GM19397 (cell line): ENCODE measurements at regions not wholly inside any gene's neighbourhood (a gene's known extent, or its start where the extent isn't known, plus 50 kb on each side); places are given as distances from the start of the nearest gene placed in this dataset.

Experiments used
- ATAC-seq: cut with Tn5 transposase; IDR thresholded peaks from one replicate; pipeline ENCODE4 v1.9.1; 2021; ENCODE audit warnings: mild to moderate bottlenecking, moderate library complexity; ENCODE audit not compliant: unreplicated experiment

DNA sequence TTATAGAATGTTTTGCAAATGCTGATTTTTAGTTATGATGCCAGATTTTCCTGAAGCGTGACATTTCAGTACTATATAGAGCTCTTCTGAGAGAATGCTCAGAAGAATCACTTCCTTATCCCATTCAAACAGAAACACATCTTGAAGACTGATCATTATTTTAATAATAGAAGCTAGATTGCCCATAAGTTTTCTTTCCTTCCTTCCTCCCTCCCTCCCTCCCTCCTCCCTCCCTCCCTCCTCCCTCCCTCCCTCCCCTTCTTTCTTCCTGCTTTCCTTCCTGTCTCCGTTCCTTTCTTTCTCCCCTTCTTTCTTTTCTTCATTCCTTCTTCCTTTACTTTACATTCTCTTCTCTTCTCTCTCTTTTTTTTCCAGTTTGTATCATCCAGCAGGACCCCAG is 767.4 kb downstream of the IRX1 start:
- no peak for ATAC-seq

DNA sequence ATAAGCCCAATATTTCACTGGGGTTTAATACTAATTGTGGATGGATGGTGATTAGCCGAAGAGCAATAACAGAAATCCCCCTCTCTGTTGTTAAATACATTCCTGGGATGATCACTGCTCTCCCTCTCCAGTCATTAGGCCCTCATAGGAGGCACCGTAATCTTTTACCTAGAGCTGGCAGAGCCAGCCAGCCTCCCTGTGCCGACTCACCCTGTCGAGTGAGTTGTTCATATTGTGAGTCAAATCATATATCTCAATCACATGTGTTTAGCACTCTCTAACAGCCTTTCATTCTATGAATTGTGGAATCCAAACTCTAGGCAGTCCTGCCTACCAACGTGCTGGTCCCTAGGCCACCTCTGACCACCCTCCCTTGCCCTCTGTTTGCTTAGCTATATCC is 771.0 kb downstream of the IRX1 start:
- no peak for ATAC-seq

DNA sequence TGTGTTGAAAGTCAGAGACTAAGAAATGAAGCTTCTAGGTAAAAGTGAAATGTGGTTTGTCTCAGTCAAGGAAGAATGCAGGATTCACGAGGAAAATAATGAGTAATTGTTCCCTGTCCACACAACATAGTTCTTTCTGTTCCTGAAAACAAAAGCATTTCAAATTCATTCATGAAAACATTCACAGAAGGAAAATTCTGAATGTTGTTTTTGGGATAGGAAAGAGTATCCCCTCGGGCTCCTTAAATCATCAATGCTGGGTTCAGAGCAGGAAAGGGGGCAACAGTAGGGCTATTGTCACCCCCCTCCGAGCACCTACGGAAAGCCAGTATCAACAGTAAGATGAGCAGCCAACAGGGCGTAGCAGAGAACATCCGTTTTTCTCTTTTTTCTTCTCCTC is 769.9 kb upstream of the ADAMTS16 start:
- ATAC-seq: no peak

DNA sequence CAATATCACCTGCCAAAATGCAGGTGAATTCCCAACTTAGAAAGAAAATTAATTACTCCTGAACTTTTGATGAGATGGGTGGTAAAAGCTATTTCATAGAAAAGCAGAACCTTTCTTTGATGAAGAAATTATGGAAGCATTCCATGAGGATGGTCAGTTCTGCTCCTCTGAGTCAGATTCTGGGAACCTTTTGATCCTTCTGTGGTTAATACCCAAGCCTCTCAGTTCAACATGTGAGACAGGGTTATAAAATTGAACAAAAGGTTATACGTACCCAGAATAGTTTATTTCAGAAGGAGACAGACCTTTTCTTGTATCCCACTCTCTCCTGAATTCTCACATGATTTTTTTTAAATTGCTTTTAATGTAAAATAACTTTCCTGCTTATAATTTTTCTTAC is 767.6 kb upstream of the ADAMTS16 start:
- no peak for ATAC-seq

DNA sequence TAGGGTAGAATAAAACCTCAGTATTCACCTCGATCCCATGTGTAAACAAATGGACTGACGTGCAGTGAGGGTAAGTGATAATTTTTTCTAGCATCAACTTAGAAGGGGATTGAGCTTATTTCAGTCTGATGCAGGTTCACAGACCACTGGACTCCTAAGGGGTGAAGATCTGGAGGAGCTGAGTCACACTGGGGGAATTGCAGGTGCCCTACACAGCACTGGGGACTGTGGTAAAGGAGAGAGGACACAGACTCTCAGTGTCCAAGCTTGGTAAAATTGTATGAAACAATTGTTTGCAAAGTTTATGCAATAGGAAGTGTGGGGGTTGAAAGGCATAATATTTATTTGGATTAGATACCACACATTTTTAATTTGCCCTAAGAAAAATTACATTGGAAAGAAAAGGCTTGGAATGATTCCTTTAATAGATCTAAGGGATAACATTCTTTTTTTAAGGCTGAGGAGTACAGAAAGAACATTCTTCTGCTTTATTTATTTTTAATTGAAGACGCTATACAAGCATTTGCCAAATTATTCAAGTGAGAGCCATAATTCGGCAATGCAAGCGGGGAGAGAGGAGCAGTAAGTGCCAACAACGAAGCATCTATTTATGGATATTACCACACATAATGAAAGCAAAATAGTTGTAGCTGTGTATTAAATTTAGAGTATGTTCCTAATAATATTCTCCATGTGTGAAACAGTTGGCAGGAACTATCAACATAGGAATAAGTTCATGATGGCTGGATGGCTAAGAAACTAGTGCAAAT is 766.9 kb upstream of the ADAMTS16 start:
- ATAC-seq: no peak

DNA sequence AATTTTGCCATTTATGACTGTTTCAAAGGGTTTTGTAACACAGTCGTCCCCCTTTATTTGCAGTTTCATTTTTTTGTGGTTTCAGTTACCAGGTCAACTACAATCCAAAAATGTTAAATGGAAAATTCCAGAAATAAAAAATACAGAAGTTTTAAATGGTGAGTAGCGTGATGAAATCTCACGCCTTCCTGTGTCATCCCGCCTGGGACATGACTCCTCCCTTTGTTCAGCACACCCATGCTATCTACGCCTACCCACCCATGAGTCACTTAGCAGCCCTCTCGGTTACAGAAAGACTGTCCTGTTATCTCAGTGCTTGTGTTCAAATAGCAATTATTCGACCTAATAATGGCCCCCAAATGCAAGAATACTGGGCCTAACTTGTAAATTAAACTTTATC is 765.3 kb upstream of the ADAMTS16 start:
- no peak for ATAC-seq

DNA sequence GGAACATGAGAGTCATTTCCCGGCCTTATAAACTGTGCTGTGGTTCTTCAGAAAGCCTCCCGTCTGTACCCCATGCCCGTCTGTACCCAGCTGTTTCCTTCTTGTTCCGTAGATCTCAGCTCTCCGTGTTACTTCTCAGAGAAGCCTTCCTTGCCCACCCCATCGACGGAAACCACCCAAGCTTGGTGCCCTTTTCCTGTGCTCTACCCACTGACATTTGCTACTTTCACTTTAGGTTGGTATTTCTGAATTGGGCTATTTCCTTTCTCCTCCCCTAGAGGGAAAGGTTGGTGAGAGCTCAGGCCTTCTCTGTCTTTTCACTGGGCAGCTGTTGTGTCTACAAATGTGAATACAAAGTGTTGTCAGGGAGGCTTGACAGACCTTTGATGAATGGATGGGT is 764.5 kb upstream of the ADAMTS16 start:
- no peak for ATAC-seq

DNA sequence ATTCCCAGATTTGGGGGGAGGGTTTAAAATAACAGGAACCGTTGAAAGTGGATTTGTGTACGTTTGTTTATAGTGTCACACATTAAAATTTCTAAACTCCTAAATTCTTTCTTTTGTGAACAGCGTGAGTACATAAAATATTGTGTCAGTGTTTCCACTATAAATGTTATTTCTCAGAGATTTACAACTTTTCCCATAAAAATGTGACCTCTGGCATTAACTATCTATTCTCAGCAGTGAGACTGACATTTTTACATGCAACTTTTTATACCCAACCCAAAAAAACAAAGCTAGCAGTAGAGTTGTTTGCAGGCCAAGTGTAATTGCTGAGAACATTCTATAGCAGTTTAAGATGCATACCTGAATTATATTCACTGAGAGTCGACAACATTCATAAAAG is 757.0 kb upstream of the ADAMTS16 start:
- ATAC-seq: no peak

DNA sequence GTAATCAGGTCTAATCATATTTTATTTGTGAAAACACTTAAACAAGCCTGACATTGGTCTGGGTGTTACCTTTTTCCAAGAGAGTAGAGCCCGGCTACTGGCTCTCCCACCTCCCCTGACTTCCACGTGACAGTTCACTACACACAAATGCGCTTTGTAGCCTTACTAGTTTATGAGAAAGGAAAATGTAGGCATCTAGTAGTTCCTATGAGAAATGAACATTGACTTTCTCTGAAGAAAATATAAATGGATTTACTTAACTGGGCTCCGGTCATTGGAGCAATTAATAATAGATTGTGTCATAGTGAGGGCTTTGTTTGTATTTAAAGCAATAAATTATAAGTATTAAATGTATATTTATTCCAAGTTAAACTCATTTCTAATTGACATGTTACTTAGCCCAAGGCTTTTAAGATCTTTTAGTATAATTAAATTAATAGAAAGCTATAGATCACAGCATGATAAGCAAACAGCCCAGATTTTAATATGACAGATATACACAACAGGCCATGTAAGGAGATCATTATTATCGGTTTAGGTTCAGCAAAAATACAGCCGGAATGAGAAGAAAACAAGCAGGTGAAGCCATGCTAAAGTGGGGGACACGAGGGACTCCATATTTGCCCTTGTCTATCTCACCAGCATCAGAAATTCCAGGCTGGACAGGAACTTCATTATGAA is 756.5 kb upstream of the ADAMTS16 start:
- ATAC-seq: no peak

DNA sequence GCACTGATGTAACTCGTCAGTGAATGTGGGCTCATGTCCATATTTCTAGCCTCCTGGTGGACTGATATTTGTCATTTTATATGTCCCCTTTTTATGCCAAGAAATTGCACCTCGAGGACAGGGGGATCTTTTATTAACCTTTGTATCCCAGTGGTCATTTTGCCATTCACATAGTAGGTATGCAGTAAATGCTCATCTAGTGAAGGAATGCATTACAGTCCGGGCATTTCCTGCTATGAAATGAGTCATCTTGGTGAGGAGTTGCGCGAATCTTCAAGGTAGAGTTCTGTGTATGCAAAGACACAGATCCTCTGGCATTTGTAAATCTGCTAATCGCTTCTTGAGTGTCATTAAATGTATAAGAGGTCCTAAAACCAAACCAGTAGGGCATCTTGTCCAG is 755.5 kb upstream of the ADAMTS16 start:
- ATAC-seq: no peak

DNA sequence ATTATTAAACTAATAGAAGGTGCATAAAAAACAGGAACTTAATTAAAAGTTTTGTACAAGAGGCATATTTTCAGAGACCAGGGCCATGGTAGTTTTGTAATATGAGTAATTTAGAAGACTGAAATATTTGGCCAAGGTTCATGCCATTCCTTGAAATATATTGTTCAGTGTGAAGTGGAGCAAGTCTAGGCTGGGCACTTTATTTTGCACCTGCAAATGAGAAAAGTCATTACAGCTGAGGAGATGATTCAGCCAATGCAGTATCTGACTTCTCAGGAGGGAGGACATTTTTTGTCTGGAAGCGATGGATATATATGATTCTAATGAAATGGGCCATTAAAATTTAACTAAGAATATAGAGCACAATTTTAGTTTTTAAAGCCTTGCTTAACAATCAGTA is 754.0 kb upstream of the ADAMTS16 start:
- no peak for ATAC-seq

DNA sequence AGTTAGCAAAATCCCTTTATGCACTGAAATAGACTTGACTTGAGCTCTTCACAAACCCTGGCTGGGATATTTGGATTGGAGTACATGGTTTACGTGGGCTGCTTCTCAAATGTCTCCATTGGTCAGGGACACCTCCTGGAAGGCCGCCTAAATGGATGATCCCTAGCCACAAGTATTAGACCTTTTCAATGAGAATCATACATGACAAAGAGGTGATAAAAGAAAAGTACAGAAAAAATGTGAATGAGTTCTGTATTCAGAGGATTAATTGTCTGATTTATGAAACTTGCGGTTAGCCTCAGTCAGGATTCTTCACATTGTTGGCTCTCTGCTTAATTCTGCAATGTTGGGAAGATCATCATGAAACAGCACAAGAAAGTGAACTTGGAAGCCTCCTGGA is 752.8 kb upstream of the ADAMTS16 start:
- ATAC-seq: no peak

DNA sequence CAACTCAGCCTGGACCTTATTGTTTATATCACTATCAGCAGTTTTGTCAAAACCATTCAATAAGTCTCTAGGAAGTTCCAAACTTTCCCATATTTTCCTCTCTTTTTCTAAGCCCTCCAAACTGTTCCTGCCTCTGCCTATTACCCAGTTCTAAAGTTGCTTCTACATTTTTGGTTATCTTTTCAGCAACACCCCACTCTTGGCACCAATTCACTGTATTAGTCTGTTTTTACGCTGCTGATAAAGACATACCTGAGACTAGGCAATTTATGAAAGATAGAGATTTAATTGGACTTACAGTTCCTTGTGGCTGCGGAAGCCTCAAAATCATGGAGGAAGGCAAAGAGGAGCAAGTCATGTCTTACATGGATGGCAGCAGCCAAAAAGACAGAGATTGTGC is 744.4 kb upstream of the ADAMTS16 start:
- ATAC-seq: no peak

DNA sequence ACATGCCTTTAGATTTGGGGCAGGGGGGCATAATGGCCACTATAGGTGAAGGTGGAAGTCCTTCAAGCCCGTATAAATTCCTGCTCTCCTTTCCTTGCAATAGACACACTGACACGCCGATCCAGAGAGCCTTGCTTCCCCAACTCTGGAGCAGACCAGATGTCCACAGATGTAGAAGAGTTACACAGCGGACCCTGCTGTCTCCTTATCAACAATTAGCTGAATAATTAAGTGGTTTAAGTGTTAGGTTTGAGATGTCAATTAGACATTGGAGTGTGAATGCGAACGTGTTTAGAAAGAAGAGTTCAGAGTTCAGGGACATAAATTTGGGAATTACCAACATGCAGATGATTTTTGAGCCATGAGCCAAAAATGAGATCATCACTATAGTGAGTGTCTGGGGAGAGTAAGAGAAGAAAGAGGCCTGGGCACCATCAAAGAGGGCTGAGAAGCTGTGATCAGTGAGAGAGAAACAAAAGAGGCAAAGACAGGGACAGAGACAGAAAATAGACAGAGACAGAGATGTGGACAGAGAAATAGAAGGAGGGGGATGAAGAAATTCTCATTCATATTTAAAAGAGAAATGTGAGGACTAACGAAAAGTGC is 734.4 kb upstream of the ADAMTS16 start:
- ATAC-seq: no peak

DNA sequence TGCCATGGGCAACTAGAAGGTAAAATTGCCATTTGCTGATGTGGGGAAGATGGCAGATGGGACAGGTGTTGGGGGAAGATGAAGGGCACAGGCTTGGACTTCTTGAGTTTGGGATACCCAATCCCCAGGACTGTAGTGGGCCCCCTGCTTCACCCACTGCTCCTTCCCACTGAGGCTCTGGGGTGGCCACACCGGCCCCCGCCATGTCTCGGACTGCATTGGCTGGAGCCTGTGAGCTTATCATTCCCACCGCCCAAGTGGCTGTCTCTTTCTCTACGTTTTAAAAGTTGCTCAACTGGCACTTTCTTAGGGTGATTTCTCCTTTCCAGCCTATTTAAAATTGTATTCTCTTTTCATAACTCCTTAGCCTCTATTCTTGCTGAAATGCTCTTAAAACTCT is 730.0 kb upstream of the ADAMTS16 start:
- no peak for ATAC-seq

DNA sequence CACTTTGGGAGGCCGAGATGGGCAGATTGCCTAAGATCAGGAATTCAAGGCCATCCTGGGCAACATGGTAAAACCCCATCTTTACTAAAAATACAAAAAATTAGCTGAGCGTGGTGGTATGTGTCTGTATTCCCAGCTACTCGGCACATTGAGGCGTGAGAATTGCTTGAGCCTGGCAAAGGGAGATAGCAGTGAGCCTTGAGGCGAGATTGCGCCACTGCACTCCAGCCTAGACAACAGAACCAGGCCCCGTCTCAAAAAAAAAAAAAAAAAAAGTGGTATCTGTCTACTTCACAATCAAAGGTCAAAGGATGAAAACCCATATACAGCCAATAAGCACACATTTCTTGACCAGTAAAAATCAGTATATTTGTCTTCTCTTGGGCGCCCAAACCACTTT is 728.5 kb upstream of the ADAMTS16 start:
- ATAC-seq: no peak

DNA sequence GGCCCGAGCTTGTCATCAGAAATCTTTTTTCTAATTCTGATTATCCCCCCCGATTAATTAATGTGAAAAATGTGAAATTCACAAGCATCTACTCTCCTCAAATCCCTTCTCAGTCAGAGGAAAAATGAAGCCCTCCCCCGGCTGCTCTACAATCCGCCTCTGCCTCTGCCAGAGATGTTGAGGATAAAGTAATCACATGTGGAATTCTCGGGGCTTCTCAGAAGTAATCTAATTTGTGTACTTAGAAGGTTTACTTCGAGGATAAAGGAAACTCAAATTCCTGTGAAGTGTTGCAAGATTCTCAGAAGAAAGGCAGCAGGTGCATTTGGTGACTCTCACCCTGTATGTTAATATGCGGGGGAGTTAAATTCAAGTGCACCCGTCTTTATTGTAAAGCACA is 726.1 kb upstream of the ADAMTS16 start:
- ATAC-seq: no peak

DNA sequence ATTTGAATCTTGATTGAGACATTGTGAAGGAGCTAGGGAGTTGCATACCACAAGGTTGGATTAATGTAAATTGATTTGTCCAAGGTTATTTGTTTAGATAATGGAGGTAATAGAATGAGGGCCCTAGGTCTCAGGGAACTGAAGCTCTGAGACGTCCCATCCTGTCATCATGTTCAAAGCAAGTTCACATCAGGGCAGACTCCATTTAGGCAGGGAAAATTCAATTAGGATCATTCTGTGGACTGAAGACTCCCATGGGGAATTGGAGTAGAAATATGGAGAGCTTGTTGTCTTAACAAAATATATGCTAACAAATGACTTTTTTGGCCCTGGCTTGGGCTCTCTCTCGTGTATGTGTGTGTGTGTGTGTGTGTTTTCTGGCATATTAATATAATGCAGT is 722.0 kb upstream of the ADAMTS16 start:
- ATAC-seq: no peak

DNA sequence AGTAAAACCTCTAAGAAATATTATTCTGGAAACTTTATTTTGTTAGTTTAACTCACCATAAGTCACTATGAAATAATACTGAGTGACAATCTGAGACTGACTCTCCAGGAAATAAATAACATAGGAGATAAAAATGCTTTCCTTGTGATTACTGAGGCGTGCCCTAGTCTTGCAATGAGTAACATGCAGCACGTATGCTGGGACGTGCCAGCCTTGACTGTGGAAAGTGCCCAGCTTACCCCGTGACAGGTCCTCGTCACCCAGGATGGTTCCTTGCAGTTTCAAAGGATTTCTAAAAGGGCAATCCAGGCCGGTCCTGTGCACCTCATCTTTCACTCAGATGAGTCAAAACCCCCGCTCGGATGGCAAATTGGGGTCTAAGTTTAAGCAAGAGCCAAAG is 720.8 kb upstream of the ADAMTS16 start:
- ATAC-seq: no peak

DNA sequence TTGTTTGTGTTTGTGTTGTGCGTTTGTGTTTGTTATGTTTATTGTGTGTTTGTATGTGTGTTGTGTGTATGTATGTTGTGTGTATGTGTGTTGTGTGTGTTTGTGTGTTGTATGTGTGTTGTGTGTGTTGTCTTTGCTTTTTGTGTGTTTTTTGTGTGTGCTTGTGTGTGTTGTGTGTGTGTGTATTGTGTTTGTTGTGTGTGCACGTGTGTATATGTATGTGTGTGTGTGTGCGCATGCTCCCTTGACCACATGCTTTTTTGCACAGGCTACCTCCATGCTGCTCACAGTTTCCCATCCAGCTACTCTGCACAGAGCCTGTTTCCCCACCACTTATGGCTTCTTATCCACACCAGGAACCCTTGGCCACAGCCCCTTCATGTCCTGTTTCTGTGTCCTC is 720.0 kb upstream of the ADAMTS16 start:
- ATAC-seq: no peak

DNA sequence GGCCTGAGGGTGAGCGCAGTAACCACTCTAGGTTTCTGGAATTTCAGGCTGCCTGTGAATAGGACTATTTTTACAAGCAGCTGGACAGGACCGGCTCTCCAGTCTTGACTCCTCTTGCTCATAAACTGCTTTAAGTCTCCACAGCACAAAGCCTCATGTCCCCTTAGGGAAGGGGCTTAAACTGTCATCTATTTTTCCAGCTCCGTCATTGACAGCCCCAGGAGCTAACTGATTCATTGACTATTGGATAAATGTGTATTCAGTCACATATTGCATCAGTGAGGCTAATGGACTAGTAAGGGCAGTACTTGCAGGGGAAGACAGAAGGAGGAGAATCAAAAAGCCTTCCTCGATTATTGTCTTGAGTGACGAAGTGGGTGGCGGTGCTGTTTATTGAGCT is 719.4 kb upstream of the ADAMTS16 start:
- no peak for ATAC-seq

DNA sequence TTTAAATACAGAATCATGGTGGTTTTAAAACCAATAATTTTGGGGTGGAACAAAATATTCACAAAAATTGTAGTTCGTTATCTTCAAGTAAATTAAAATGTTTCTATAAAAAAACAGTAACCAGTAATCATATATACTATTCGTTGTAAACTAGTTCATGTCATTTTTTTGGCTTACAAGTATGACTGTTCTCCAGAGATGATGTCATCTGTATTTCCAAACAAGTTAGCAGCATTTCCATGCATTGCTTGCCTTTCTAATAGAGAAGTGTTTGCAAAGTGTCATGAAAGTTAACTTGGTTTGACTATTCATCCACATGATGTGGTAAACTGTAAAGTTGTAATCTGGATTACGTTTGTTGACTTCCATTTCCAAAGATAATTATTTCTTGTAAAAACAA is 717.9 kb upstream of the ADAMTS16 start:
- ATAC-seq: no peak
